ENCODE measurements at regions not wholly inside any gene's neighbourhood (a gene's known extent, or its start where the extent isn't known, plus 50 kb on each side); places are given as distances from the start of the nearest gene placed in this dataset.

- no peak for DNase-seq (ENCODE audit: low spot score)
Measured at GRCh38 chr22:48960980-48961660, 866.6 kb downstream of the BRD1 start.

- no peak for DNase-seq (ENCODE audit: low spot score)
Measured at GRCh38 chr22:48960576-48960975, 867.1 kb downstream of the BRD1 start.

GRCh38 chr22:48959496-48959895 is 868.2 kb downstream of the BRD1 start:
- DNase-seq (ENCODE audit: low spot score) = no peak

GRCh38 chr22:48957987-48958321 is 869.7 kb downstream of the BRD1 start:
- DNase-seq (ENCODE audit: low spot score) = no peak

GRCh38 chr22:48957311-48957986 is 870.2 kb downstream of the BRD1 start:
- no peak for DNase-seq (ENCODE audit: low spot score)

- DNase-seq (ENCODE audit: low spot score) = no peak
Measured at GRCh38 chr22:48955351-48956311, 872.0 kb downstream of the BRD1 start.

- DNase-seq (ENCODE audit: low spot score) = no peak
Measured at GRCh38 chr22:48954781-48955311, 872.8 kb downstream of the BRD1 start.

- DNase-seq (ENCODE audit: low spot score) = no peak
Measured at GRCh38 chr22:48953830-48954229, 873.8 kb downstream of the BRD1 start.

GRCh38 chr22:48953103-48953720 is 874.5 kb downstream of the BRD1 start:
- no peak for DNase-seq (ENCODE audit: low spot score)

- no peak for DNase-seq (ENCODE audit: low spot score)
Measured at GRCh38 chr22:48952256-48953102, 875.2 kb downstream of the BRD1 start.

- DNase-seq (ENCODE audit: low spot score) = no peak
Measured at GRCh38 chr22:48951836-48952235, 875.8 kb downstream of the BRD1 start.

- DNase-seq (ENCODE audit: low spot score) = no peak
Measured at GRCh38 chr22:48950151-48950915, 877.3 kb downstream of the BRD1 start.

GRCh38 chr22:48949375-48950149 is 878.1 kb downstream of the BRD1 start:
- no peak for DNase-seq (ENCODE audit: low spot score)

GRCh38 chr22:48948575-48949170 is 879.0 kb downstream of the BRD1 start:
- no peak for DNase-seq (ENCODE audit: low spot score)

- no peak for DNase-seq (ENCODE audit: low spot score)
Measured at GRCh38 chr22:48947636-48948035, 880.0 kb downstream of the BRD1 start.

- no peak for DNase-seq (ENCODE audit: low spot score)
Measured at GRCh38 chr22:48945621-48946458, 881.8 kb downstream of the BRD1 start.

GRCh38 chr22:48944751-48945620 is 882.7 kb downstream of the BRD1 start:
- DNase-seq (ENCODE audit: low spot score) = no peak

Measured in H4 (cell line).